Liver (tissue), 3 donors: ENCODE measurements at regions not wholly inside any gene's neighbourhood (a gene's known extent, or its start where the extent isn't known, plus 50 kb on each side); places are given as distances from the start of the nearest gene placed in this dataset.

Source experiments
- EGR1 ChIP-seq, 2 donors: IDR thresholded peaks; 2 replicates each; pipeline ENCODE4 v1.6.1; 2016 to 2018; ENCODE audit warnings: antibody characterized with exemption in 2 of 2, low read depth in 2 of 2
- FOXA1 ChIP-seq: IDR thresholded peaks from 2 replicates; pipeline ENCODE4 v1.6.1; 2016; ENCODE audit warnings: antibody characterized with exemption
- GABPA ChIP-seq, 2 donors: IDR thresholded peaks in 1 of 2; conservative IDR thresholded peaks in 1 of 2; 2 replicates each; pipeline ENCODE4 v1.6.1; 2016; ENCODE audit warnings: antibody characterized with exemption in 2 of 2, mild to moderate bottlenecking in 1 of 2, moderate library complexity in 1 of 2
- JUND ChIP-seq, 2 donors: IDR thresholded peaks; 2 replicates each; pipeline ENCODE4 v1.6.1; 2016; ENCODE audit warnings: antibody characterized with exemption in 2 of 2
- RAD21 ChIP-seq, 2 donors: IDR thresholded peaks; 2 replicates each; pipeline ENCODE4 v1.6.1; 2016; ENCODE audit warnings: antibody characterized with exemption in 2 of 2, mild to moderate bottlenecking in 2 of 2
- RXRA ChIP-seq, 2 donors: IDR thresholded peaks; 2 replicates each; pipeline ENCODE4 v1.6.1; 2017 to 2018; ENCODE audit warnings: antibody characterized with exemption in 2 of 2, mild to moderate bottlenecking in 1 of 2
- SP1 ChIP-seq: IDR thresholded peaks from 2 replicates; pipeline ENCODE4 v1.6.1; 2018; ENCODE audit warnings: antibody characterized with exemption, mild to moderate bottlenecking
- YY1 ChIP-seq: IDR thresholded peaks from 2 replicates; pipeline ENCODE4 v1.6.1; 2016; ENCODE audit warnings: antibody characterized with exemption, mild to moderate bottlenecking
- TF ChIP-seq, protein P1 (sequence below): IDR thresholded peaks from 2 replicates; pipeline ENCODE4 v1.6.1; 2016; ENCODE audit warnings: antibody characterized with exemption
- TF ChIP-seq, protein P2 (sequence below): fragments of 150-350 bp; IDR thresholded peaks from 2 replicates; pipeline ENCODE4 v1.5.1; 2017; ENCODE audit warnings: improper control_type of control experiment, low read depth, low read length; ENCODE audit not compliant: missing input control
- TF ChIP-seq, protein P3 (sequence below): IDR thresholded peaks from 2 replicates; pipeline ENCODE4 v1.6.1; 2016; ENCODE audit warnings: antibody characterized with exemption
- TF ChIP-seq, protein P4 (sequence below): IDR thresholded peaks from 2 replicates; pipeline ENCODE4 v1.6.1; 2016; ENCODE audit warnings: antibody characterized with exemption, mild to moderate bottlenecking
- donor health status: healthy.
- donor health status: healthy.

DNA sequence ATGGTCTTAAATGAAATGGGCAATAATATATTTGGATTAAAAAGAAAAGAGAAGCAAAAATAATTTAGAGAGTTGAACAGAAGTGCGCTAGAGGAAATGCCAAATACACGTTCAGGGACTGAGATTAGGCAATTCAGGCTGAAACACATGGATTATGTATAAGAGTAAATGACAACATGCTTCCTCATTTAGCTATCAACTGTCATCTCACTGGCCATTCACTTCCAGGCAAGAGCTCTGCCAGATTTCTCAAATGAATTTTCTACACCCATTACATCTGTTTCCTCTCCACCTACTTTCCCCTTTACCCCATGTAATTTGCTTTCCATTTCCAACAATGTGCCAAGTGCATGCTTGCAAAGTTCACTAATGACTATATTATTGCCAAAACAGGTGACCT is 582.4 kb downstream of the LTN1 start:
- TF ChIP-seq, protein P1, sequence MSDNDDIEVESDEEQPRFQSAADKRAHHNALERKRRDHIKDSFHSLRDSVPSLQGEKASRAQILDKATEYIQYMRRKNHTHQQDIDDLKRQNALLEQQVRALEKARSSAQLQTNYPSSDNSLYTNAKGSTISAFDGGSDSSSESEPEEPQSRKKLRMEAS = no peak
- TF ChIP-seq YY1 (no peak), SP1 (no peak), RXRA (IDR thresholded peaks at IDR 0.05) (no peak), EGR1 (IDR thresholded peaks at IDR 0.05; ENCODE audit: low read depth in 2 of 2) (no peak), GABPA (IDR thresholded peaks at IDR 0.05 in 1 of 2, conservative IDR thresholded peaks at IDR 0.05 in 1 of 2) (no peak), RAD21 (IDR thresholded peaks at IDR 0.05) (no peak), JUND (IDR thresholded peaks at IDR 0.05) (no peak), FOXA1 (no peak)
- TF ChIP-seq, protein P2, sequence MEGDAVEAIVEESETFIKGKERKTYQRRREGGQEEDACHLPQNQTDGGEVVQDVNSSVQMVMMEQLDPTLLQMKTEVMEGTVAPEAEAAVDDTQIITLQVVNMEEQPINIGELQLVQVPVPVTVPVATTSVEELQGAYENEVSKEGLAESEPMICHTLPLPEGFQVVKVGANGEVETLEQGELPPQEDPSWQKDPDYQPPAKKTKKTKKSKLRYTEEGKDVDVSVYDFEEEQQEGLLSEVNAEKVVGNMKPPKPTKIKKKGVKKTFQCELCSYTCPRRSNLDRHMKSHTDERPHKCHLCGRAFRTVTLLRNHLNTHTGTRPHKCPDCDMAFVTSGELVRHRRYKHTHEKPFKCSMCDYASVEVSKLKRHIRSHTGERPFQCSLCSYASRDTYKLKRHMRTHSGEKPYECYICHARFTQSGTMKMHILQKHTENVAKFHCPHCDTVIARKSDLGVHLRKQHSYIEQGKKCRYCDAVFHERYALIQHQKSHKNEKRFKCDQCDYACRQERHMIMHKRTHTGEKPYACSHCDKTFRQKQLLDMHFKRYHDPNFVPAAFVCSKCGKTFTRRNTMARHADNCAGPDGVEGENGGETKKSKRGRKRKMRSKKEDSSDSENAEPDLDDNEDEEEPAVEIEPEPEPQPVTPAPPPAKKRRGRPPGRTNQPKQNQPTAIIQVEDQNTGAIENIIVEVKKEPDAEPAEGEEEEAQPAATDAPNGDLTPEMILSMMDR = no peak
- TF ChIP-seq, protein P3, sequence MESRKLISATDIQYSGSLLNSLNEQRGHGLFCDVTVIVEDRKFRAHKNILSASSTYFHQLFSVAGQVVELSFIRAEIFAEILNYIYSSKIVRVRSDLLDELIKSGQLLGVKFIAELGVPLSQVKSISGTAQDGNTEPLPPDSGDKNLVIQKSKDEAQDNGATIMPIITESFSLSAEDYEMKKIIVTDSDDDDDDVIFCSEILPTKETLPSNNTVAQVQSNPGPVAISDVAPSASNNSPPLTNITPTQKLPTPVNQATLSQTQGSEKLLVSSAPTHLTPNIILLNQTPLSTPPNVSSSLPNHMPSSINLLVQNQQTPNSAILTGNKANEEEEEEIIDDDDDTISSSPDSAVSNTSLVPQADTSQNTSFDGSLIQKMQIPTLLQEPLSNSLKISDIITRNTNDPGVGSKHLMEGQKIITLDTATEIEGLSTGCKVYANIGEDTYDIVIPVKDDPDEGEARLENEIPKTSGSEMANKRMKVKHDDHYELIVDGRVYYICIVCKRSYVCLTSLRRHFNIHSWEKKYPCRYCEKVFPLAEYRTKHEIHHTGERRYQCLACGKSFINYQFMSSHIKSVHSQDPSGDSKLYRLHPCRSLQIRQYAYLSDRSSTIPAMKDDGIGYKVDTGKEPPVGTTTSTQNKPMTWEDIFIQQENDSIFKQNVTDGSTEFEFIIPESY = no peak
- TF ChIP-seq, protein P4, sequence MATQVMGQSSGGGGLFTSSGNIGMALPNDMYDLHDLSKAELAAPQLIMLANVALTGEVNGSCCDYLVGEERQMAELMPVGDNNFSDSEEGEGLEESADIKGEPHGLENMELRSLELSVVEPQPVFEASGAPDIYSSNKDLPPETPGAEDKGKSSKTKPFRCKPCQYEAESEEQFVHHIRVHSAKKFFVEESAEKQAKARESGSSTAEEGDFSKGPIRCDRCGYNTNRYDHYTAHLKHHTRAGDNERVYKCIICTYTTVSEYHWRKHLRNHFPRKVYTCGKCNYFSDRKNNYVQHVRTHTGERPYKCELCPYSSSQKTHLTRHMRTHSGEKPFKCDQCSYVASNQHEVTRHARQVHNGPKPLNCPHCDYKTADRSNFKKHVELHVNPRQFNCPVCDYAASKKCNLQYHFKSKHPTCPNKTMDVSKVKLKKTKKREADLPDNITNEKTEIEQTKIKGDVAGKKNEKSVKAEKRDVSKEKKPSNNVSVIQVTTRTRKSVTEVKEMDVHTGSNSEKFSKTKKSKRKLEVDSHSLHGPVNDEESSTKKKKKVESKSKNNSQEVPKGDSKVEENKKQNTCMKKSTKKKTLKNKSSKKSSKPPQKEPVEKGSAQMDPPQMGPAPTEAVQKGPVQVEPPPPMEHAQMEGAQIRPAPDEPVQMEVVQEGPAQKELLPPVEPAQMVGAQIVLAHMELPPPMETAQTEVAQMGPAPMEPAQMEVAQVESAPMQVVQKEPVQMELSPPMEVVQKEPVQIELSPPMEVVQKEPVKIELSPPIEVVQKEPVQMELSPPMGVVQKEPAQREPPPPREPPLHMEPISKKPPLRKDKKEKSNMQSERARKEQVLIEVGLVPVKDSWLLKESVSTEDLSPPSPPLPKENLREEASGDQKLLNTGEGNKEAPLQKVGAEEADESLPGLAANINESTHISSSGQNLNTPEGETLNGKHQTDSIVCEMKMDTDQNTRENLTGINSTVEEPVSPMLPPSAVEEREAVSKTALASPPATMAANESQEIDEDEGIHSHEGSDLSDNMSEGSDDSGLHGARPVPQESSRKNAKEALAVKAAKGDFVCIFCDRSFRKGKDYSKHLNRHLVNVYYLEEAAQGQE = no peak
